ENCODE measurements at regions not wholly inside any gene's neighbourhood (a gene's known extent, or its start where the extent isn't known, plus 50 kb on each side); places are given as distances from the start of the nearest gene placed in this dataset.

DNA sequence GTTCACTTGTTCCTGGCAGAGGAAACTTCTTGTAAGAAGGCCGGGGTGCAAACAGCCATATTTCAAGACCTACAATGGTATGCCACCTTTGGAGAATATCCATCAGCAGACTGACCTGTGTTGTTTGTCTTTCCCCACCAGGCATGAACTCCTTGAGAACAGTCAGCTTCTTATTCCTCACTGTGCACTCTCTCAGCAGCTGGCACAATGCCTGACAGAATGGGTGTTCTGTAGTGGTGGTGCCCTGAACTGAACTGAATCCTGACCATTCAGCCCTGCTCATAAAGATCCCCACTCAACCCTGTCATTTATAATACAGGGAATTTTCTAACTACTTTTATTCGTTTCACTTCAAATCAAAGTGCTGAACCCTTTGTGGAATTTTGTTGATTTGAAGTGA is 206.9 kb downstream of the COX7C start:
- Histone ChIP-seq H3K36me3 (ENCODE audit: control insufficient read depth in 2 of 2, extremely low read depth in 1 of 2, insufficient read depth in 2 of 2, low read length in 2 of 2) (no peaks in the 10 kb centered on the region), H3K4me1 (ENCODE audit: control insufficient read depth, extremely low read depth, insufficient read depth, low read length) (no peaks in the 10 kb centered on the region), H2AFZ (ENCODE audit: low read depth, low read length) (no peak overlapping the region), H3K79me2 (ENCODE audit: control insufficient read depth, insufficient read depth, low read length) (no peaks in the 10 kb centered on the region), H3K9ac (replicated peaks; ENCODE audit: extremely low read depth, insufficient read depth, low read length) (no peak overlapping the region), H3K27me3 (ENCODE audit: control insufficient read depth in 2 of 2, insufficient read depth in 2 of 2, low read length in 2 of 2) (no peaks in the 10 kb centered on the region), H3K9me3 (replicated peaks; ENCODE audit: control insufficient read depth, insufficient read depth, low read length) (no peaks in the 10 kb centered on the region), H3K4me2 (ENCODE audit: insufficient read depth, low read length) (no peak overlapping the region), H4K20me1 (replicated peaks; ENCODE audit: control insufficient read depth, extremely low read depth, insufficient read depth, low read length) (no peaks in the 10 kb centered on the region), H3K9me1 (replicated peaks; ENCODE audit: control insufficient read depth, extremely low read depth, insufficient read depth, low read length) (no peaks in the 10 kb centered on the region), H3K4me3 (replicated peaks in 1 of 3; ENCODE audit: insufficient read depth in 1 of 3, low read depth in 1 of 3, low read length in 3 of 3) (no peak overlapping the region), H3K27ac (ENCODE audit: insufficient read depth, low read depth, low read length) (no peak overlapping the region)
- FAIRE-seq, result no peak
- intact Hi-C loops (cut with micrococcal nuclease), result no loop called here
- no peak for DNase-seq (ENCODE audit: low read depth, low spot score)
- no peak for TF ChIP-seq MYC (IDR thresholded peaks at IDR 0.05; ENCODE audit: low read depth, low read length)
- TF ChIP-seq POLR2A (IDR thresholded peaks at IDR 0.05; ENCODE audit: low read depth, low read length), result no peak
- TF ChIP-seq POLR2AphosphoS5 (IDR thresholded peaks at IDR 0.05; ENCODE audit: insufficient read depth, low read depth, low read length), result no peak
- TF ChIP-seq EZH2 (IDR thresholded peaks at IDR 0.05; ENCODE audit: borderline replicate concordance, low read depth, low read length, severe bottlenecking), result no peak
- TF ChIP-seq GATA2 (IDR thresholded peaks at IDR 0.05; ENCODE audit: insufficient read depth, insufficient read length, low read depth, low read length), result no peak
- TF ChIP-seq JUN (IDR thresholded peaks at IDR 0.05; ENCODE audit: borderline replicate concordance, insufficient read depth, insufficient read length, low read depth), result no peak
- TF ChIP-seq, protein P1, sequence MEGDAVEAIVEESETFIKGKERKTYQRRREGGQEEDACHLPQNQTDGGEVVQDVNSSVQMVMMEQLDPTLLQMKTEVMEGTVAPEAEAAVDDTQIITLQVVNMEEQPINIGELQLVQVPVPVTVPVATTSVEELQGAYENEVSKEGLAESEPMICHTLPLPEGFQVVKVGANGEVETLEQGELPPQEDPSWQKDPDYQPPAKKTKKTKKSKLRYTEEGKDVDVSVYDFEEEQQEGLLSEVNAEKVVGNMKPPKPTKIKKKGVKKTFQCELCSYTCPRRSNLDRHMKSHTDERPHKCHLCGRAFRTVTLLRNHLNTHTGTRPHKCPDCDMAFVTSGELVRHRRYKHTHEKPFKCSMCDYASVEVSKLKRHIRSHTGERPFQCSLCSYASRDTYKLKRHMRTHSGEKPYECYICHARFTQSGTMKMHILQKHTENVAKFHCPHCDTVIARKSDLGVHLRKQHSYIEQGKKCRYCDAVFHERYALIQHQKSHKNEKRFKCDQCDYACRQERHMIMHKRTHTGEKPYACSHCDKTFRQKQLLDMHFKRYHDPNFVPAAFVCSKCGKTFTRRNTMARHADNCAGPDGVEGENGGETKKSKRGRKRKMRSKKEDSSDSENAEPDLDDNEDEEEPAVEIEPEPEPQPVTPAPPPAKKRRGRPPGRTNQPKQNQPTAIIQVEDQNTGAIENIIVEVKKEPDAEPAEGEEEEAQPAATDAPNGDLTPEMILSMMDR (IDR thresholded peaks at IDR 0.05; ENCODE audit: extremely low read depth in 1 of 2, insufficient read depth in 1 of 2, low read depth in 1 of 2, low read length in 2 of 2), result no peak
- TF ChIP-seq MAX (IDR thresholded peaks at IDR 0.05; ENCODE audit: insufficient read depth, insufficient read length), result no peak
- no peak for TF ChIP-seq FOS (IDR thresholded peaks at IDR 0.05; ENCODE audit: borderline replicate concordance, insufficient read depth, low read length)
- BruUV-seq (replicated peaks), result no TSS peak
- POLR2A ChIA-PET, result no interaction called here
- CTCF ChIA-PET, result interaction anchor here (0.9 kb wide), 1 partner anchor 11 kb away, joined by 3 read pairs; no protein-coding TSS in a partner anchor
- dilution Hi-C loops (cut with MboI; ENCODE audit: extremely low pct_ligation_motif_present, low sequenced_read_pairs), result no loop called here
